HuH-7 (cell line): ENCODE measurements at regions not wholly inside any gene's neighbourhood (a gene's known extent, or its start where the extent isn't known, plus 50 kb on each side); places are given as distances from the start of the nearest gene placed in this dataset.
"Not testable (repeated sequence)": the region's sequence is repeated elsewhere in the genome, so short reads cannot be mapped to it uniquely, and the experiment has no call there.

Experiments
- DNase-seq: peaks from one replicate; pipeline ENCODE4 v3.0.0; 2011; ENCODE audit warnings: low spot score

DNA sequence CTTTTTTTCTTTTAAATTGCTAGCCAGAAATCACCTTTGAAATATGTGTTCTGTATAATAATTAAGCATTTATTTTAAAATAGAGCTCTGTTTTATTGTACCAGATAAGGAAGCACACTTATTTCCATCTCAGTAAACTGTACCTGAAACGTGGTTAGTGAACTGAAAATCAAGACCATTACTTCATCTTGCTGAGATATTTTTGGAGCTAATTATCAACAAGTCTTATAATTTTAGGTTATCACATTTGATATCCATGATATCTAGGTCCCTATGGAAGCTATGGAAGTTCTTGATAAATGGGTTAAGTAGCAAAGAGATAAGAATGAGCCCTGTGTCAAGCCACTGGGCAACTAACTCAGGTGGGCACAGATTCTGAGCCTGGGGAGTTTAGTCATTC lies 187.2 kb downstream of the NFKBIZ start:
- DNase-seq: no peak

DNA sequence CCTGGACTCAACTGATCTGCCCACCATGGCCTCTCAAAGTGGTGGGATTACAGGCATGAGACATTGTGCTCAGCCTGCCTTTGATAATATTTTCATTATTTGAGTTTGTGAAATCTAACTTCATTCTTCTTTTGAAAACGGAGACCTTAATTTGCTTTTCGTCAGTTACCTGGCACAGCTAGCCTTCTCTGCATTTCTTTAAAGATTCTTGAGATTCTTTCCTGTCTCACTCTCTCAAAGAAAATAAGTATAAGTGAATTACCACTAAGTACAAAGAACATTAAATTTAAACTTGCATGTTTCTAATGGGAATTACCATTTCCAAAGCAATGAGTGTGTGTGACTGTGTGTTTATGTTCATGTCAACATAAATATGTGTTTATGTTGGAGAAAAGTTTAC lies 187.9 kb downstream of the NFKBIZ start:
- no peak for DNase-seq

DNA sequence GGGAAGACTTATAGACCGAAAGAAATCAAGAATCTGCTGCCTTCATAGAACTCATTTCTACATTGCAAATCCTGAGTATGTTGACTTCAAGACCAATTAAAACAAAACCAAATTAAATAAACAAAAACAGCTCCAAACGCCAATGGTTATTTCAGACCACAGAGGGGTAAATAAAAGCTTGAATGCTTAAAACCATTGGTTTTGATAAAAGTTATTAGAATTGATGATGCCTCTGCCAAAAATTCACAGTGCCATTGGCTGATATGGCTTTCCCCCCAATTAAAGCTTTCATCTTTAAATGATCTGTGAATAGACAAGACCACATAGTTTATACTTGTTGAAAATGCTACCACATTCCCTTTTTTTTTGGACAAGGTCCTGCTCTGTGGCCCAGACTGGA lies 188.5 kb downstream of the NFKBIZ start:
- no peak for DNase-seq

DNA sequence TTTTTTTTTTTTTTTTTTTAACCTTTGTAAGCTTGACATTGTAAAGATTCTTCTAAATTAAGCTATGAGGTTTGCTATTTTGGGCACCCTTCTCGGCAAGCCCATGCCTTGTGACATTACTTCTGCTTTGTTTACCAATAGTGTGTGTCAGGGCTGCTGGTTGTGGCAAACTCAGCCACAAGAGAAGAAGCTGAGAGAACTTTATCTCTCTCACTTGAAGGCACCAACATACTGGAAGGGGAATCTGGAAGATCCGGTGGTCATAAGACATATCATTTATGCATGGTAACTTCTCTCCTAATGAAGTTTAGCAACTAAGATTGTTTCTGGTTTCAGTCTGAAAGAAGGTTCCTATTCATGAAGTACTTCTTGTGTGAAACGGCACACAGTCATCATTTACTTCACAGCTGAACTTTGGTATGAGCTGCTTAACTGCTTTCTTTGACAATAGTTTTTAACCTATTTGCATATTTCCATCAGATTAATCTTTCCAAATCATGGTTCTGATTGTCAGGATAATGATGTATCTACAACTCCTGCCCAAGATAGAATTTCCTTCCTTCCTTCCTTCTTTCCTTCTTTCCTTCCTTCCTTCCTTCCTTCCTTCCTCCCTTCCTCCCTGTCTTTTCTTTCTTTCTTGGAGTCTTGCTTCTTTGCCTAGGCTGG lies 189.3 kb downstream of the NFKBIZ start:
- DNase-seq: no peak

DNA sequence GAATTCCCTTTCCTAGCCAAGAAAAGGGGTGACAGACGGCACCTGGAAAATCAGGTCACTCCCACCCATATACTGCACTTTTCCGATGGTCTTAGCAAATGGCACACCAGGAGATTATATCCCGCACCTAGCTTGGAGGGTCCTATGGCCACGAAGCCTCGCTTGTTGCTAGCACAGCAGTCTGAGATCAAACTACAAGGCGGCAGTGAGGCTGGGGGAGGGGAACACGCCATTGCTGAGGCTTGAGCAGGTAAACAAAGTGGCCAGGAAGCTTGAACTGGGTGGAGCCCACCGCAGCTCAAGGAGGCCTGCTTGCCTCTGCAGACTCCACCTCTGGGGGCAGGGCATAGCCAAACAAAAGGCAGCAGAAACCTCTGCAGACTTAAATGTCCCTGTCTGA lies 190.8 kb downstream of the NFKBIZ start:
- DNase-seq: not testable (repeated sequence)

GRCh38 chr3:102053375-102053989 lies 204.2 kb downstream of the NFKBIZ start:
- no peak for DNase-seq

GRCh38 chr3:102054543-102055080 lies 205.3 kb downstream of the NFKBIZ start:
- DNase-seq: no peak

- DNase-seq: no peak
Measured at GRCh38 chr3:102057781-102058421, 208.6 kb downstream of the NFKBIZ start.

- no peak for DNase-seq
Measured at GRCh38 chr3:102059145-102059943, 210.0 kb downstream of the NFKBIZ start.

- peak; percentile 64 for DNase-seq
Measured at GRCh38 chr3:102060814-102061213, 211.5 kb downstream of the NFKBIZ start.

GRCh38 chr3:102063572-102063971 lies 214.3 kb downstream of the NFKBIZ start:
- DNase-seq: no peak

DNA sequence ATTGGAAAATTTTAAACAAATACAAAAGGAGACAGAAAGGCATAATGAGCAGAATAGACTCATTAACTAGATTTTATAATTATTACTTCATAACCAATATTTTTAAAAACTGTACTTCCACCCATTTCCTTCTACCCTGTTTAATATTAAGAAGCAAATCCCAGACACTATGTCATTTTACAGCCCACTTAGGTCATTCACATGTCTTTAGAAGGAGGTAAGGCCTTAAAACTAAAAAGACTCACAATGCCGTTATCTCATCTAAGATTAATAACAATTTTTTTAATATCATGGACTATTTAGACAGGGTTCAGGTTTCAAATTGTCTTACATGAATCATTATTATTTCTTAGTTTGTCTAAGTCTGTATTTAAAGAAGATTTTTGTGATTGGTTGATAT lies 217.2 kb downstream of the NFKBIZ start:
- DNase-seq: no peak

- no peak for DNase-seq
Measured at GRCh38 chr3:102068327-102068726, 219.0 kb downstream of the NFKBIZ start.

GRCh38 chr3:102068736-102069135 lies 219.4 kb downstream of the NFKBIZ start:
- no peak for DNase-seq

GRCh38 chr3:102069211-102069662 lies 219.9 kb downstream of the NFKBIZ start:
- DNase-seq: no peak

DNA sequence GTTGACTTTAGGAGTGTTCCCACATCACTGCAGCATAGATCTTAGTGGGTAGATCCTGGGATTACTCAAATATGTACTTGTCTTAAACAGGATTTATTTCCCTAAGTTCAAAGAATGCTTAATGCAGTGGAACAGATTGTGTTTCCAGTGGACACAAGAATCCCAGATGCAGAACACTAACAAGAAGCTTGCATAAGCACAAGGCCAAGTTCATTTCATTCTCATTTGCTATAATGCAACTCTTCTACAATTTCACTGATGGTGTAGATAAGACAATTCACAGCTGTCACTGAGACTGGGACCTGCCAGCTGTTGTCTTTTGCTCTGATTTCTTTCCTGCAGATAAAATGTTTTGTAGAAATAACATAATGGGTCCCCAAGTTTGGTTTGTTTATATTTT lies 225.6 kb downstream of the NFKBIZ start:
- DNase-seq: no peak

DNA sequence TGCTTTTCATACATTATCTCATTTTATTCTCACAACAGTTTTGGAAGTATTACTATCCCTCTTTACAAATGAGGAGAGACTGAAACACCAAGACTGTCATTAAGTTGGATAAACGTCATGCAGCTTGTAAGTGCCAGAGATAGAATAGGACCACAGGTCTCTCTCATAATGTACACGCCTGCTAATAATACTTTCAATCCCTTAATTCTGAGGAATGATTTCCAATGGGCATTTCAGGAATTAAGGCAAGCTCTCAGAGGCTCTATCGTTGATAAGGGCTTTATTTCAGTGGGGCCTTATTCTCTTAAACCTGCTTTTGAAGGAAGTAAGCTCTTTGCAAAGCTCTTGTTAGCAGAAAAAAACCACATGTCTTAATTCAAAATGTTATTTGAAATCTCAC lies 229.1 kb downstream of the NFKBIZ start:
- no peak for DNase-seq

- peak; percentile 28 for DNase-seq
Measured at GRCh38 chr3:102078854-102079808, 229.8 kb downstream of the NFKBIZ start.

DNA sequence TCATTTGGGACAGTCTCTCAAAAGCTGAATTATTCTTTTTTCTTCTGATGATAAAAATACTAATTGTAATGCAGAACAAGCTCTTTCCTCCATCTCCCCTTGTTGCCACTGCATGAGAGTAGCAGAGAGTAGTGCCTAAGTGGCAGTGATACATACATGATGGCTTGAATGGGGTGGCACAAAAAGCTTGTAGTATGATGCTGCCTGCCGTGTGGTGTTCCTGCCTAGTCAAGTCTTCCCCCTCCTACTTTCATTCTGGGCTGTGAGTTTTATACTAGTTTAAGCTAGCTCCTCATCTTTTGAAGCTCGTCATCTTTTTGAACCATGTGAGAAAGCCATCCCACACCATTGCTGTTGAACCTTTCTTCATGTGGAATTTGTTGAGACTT lies 230.5 kb downstream of the NFKBIZ start:
- no peak for DNase-seq

DNA sequence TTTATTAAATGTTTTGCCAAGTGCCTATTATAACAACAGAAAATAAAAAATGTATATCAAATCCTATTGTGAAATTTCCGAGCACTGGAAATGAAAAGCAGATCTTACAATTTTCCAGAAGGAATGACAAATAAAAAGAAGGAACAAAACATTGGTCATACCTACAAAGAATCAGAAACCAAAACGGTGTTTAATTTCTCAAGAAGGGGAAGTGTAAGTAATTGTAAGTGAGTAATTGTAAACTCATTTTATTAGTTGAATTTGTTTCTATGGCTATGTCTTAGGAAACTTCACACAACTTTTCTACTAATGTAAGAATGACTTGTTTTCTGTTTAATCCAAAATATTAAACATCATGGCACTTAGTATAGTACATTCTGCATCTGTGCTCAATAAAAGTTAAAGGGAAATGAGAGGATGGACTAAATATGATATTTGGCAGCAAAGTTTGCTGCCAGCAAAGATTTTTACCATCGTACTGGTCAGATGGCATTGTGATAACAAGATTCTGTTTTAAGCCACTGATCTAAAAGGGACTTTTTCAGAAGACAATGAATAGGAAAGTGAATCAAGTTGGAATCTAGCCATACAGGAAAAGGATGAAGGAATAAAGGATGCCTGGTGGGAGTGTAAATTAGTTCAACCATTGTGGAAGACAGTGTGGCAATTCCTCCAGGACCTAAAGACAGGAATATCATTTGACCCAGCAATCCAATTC lies 232.4 kb downstream of the NFKBIZ start:
- DNase-seq: no peak

DNA sequence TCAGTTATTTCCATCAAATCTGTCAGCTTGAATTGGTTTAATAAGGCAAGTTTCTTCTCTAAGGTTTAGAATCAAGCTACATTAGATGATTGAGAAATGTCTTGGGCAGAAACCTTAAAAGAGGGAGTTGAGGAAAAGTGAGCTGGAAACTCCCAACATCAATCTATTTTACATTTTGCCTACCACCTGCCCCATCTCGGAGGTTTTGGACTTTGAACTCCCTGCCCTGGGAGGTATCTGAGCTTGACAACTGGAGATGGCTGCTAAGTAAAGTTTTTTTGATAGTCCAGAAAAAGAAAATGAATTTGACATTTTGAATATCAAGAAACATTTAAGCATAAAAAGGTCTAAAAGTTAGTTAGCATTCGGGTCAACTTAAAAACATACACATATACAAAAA lies 234.2 kb downstream of the NFKBIZ start:
- DNase-seq: no peak
